ENCODE measurements at regions not wholly inside any gene's neighbourhood (a gene's known extent, or its start where the extent isn't known, plus 50 kb on each side); places are given as distances from the start of the nearest gene placed in this dataset.
A peak's percentile ranks its signal among the peaks of the same experiment; 100 is the strongest.

DNA sequence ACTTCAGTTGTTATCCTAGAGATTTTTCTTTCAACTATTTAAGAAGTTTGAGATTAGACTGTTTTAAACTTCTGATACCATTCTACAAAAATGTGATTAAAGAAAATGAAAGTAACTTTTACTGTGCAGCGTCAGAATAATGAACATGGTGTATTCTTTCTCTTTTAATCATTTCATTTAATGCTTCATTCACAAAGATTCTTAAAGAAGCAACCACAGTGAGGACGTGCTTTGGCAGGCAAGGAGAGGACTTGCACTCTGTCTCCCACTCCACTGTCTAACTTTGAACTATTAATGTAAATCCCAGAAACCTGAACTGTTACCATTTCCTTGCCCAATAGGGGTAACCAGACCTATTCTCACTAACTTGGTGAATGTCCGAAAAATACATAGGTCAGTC is 137.0 kb downstream of the KCNRG start:
- TF ChIP-seq ZNF24 (tag by site-specific recombination; IDR thresholded peaks at IDR 0.05) (no peak), ZNF366 (tag by site-specific recombination; conservative IDR thresholded peaks at IDR 0.05) (no peak), PRDM1 (tag by site-specific recombination; IDR thresholded peaks at IDR 0.05) (peak; percentile 71), ZNF416 (tag by site-specific recombination; IDR thresholded peaks at IDR 0.05) (no peak), ZNF610 (tag by site-specific recombination; IDR thresholded peaks at IDR 0.05; ENCODE audit: borderline replicate concordance) (no peak), ZNF660 (tag by site-specific recombination; IDR thresholded peaks at IDR 0.05) (no peak), ZNF114 (tag by site-specific recombination; IDR thresholded peaks at IDR 0.05) (no peak), ZNF792 (tag by site-specific recombination; IDR thresholded peaks at IDR 0.05) (no peak), HOXA7 (CRISPR knock-in tag; IDR thresholded peaks at IDR 0.05; ENCODE audit: borderline replicate concordance) (no peak), ZNF362 (tag by site-specific recombination; IDR thresholded peaks at IDR 0.05) (no peak), ZNF10 (tag by site-specific recombination; IDR thresholded peaks at IDR 0.05) (no peak)
- TF ChIP-seq, protein P1, sequence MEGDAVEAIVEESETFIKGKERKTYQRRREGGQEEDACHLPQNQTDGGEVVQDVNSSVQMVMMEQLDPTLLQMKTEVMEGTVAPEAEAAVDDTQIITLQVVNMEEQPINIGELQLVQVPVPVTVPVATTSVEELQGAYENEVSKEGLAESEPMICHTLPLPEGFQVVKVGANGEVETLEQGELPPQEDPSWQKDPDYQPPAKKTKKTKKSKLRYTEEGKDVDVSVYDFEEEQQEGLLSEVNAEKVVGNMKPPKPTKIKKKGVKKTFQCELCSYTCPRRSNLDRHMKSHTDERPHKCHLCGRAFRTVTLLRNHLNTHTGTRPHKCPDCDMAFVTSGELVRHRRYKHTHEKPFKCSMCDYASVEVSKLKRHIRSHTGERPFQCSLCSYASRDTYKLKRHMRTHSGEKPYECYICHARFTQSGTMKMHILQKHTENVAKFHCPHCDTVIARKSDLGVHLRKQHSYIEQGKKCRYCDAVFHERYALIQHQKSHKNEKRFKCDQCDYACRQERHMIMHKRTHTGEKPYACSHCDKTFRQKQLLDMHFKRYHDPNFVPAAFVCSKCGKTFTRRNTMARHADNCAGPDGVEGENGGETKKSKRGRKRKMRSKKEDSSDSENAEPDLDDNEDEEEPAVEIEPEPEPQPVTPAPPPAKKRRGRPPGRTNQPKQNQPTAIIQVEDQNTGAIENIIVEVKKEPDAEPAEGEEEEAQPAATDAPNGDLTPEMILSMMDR (tag by site-specific recombination; IDR thresholded peaks at IDR 0.05), result no peak
- TF ChIP-seq, protein P2, sequence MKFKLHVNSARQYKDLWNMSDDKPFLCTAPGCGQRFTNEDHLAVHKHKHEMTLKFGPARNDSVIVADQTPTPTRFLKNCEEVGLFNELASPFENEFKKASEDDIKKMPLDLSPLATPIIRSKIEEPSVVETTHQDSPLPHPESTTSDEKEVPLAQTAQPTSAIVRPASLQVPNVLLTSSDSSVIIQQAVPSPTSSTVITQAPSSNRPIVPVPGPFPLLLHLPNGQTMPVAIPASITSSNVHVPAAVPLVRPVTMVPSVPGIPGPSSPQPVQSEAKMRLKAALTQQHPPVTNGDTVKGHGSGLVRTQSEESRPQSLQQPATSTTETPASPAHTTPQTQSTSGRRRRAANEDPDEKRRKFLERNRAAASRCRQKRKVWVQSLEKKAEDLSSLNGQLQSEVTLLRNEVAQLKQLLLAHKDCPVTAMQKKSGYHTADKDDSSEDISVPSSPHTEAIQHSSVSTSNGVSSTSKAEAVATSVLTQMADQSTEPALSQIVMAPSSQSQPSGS (tag by site-specific recombination; IDR thresholded peaks at IDR 0.05; ENCODE audit: low read depth), result no peak

All from HEK293 (cell line).